ENCODE measurements at regions not wholly inside any gene's neighbourhood (a gene's known extent, or its start where the extent isn't known, plus 50 kb on each side); places are given as distances from the start of the nearest gene placed in this dataset.

GRCh38 chr10:10960534-10960933 lies 57.1 kb upstream of the CELF2 start:
- DNase-seq (ENCODE audit: low read depth), result no peak
- no peaks in the 10 kb centered on the region for H3K9me3 ChIP-seq (ENCODE audit: control insufficient read depth, low read length)
- no peak overlapping the region for H3K4me3 ChIP-seq (ENCODE audit: low read length)
- no peaks in the 10 kb centered on the region for H3K27me3 ChIP-seq (replicated peaks; ENCODE audit: control insufficient read depth, insufficient read depth, low read length)
- no peak overlapping the region for H3K9ac ChIP-seq (ENCODE audit: low read length)
- H3K36me3 ChIP-seq (ENCODE audit: control insufficient read depth, insufficient read depth, low read length, severe bottlenecking), result no peaks in the 10 kb centered on the region
- H3K4me1 ChIP-seq (ENCODE audit: control insufficient read depth, insufficient read depth, low read length), result peaks cover 5% of the 10 kb centered on the region

- Histone ChIP-seq H3K4me3 (ENCODE audit: low read length) (no peak overlapping the region), H3K27me3 (replicated peaks; ENCODE audit: control insufficient read depth, insufficient read depth, low read length) (no peaks in the 10 kb centered on the region), H3K9ac (ENCODE audit: low read length) (no peak overlapping the region), H3K36me3 (ENCODE audit: control insufficient read depth, insufficient read depth, low read length, severe bottlenecking) (no peaks in the 10 kb centered on the region), H3K4me1 (ENCODE audit: control insufficient read depth, insufficient read depth, low read length) (peaks cover 5% of the 10 kb centered on the region), H3K9me3 (ENCODE audit: control insufficient read depth, low read length) (no peaks in the 10 kb centered on the region)
- DNase-seq (ENCODE audit: low read depth), result no peak
These were observed 56.6 kb upstream of the CELF2 start for GRCh38 chr10:10961072-10961471.

GRCh38 chr10:10967029-10967428 lies 50.6 kb upstream of the CELF2 start:
- DNase-seq (ENCODE audit: low read depth), result no peak
- no peaks in the 10 kb centered on the region for H3K27me3 ChIP-seq (replicated peaks; ENCODE audit: control insufficient read depth, insufficient read depth, low read length)
- no peak overlapping the region for H3K4me3 ChIP-seq (ENCODE audit: low read length)
- no peaks in the 10 kb centered on the region for H3K36me3 ChIP-seq (ENCODE audit: control insufficient read depth, insufficient read depth, low read length, severe bottlenecking)
- H3K4me1 ChIP-seq (ENCODE audit: control insufficient read depth, insufficient read depth, low read length), result peaks cover 6% of the 10 kb centered on the region
- no peaks in the 10 kb centered on the region for H3K9me3 ChIP-seq (ENCODE audit: control insufficient read depth, low read length)
- no peak overlapping the region for H3K9ac ChIP-seq (ENCODE audit: low read length)

- no peak overlapping the region for H3K4me3 ChIP-seq (ENCODE audit: low read length)
- H3K9ac ChIP-seq (ENCODE audit: low read length), result no peak overlapping the region
- no peaks in the 10 kb centered on the region for H3K36me3 ChIP-seq (ENCODE audit: control insufficient read depth, insufficient read depth, low read length, severe bottlenecking)
- peaks cover 6% of the 10 kb centered on the region for H3K4me1 ChIP-seq (ENCODE audit: control insufficient read depth, insufficient read depth, low read length)
- no peaks in the 10 kb centered on the region for H3K27me3 ChIP-seq (replicated peaks; ENCODE audit: control insufficient read depth, insufficient read depth, low read length)
- no peaks in the 10 kb centered on the region for H3K9me3 ChIP-seq (ENCODE audit: control insufficient read depth, low read length)
- no peak for DNase-seq (ENCODE audit: low read depth)
These were observed 50.0 kb upstream of the CELF2 start for GRCh38 chr10:10967581-10968256.
